GM18907 (cell line): ENCODE measurements at regions not wholly inside any gene's neighbourhood (a gene's known extent, or its start where the extent isn't known, plus 50 kb on each side); places are given as distances from the start of the nearest gene placed in this dataset.
"Not testable (repeated sequence)": the region's sequence is repeated elsewhere in the genome, so short reads cannot be mapped to it uniquely, and the experiment has no call there.

Source experiments
- ATAC-seq: cut with Tn5 transposase; IDR thresholded peaks from one replicate; pipeline ENCODE4 v1.9.1; 2021; ENCODE audit warnings: mild to moderate bottlenecking, moderate library complexity; ENCODE audit not compliant: unreplicated experiment

- no peak for ATAC-seq
These were observed 127.2 kb upstream of the SYT13 start for GRCh38 chr11:45413156-45413858.

GRCh38 chr11:45412521-45412920, 126.4 kb upstream of the SYT13 start:
- ATAC-seq = no peak

- ATAC-seq = no peak
These were observed 125.9 kb upstream of the SYT13 start for GRCh38 chr11:45412051-45412471.

GRCh38 chr11:45411228-45411946, 125.2 kb upstream of the SYT13 start:
- ATAC-seq = no peak

GRCh38 chr11:45410391-45411227, 124.5 kb upstream of the SYT13 start:
- ATAC-seq = no peak

DNA sequence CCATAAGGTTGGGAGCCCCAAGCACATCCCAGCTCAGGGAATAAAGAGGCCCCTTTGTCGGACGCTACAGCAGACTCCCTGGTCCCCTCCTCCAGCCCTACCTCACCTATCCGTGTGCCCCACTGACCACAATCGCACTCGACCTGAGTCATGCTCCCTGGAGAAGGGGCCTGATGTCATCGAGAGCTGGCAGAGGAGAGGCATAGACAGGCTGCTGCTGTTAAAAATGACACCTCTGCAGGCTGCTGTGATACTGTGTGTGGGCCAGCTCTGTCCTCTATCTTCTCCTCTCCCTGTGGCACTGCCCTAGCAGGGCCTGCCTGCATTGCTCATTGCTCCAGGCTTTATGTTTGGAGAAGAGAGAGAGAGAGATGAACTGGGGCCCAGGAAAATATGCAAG, 123.4 kb upstream of the SYT13 start:
- ATAC-seq = no peak

- ATAC-seq = no peak
These were observed 121.1 kb upstream of the SYT13 start for GRCh38 chr11:45407226-45407625.

DNA sequence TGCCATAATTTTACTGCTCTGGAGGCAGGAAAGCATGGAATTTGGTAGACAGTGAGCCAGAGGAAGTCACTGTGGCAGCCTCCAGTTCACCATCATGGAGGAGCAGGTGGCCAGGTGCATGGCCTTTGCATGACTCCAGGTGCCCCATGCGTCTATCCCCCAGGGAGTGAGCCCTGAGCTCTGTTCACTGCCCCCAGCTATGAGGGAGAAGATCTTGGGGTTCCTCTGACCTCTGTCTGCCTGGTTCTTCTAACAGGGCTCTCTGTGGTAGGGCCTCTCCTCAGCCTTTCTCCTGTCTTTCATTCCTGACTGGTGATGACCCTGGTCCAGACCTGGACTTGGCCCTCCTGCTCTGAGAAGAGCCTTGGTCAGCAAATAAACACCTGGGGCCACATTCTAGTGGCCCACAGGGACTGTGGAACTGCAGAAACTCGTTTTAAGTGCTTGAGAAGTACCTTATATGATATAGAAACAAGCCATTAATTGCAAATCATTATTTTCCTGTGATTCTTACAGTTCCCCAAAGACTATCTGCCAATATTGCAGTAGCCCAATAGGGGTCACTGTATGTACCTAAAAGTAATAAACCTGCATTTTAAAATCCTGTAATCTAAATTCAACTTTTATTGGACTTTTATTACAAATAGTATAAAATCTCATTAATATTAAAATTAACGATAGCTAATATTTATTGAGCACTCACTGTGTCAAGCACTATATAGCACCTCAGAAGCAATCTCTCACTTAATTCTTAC, 120.0 kb upstream of the SYT13 start:
- no peak for ATAC-seq

- not testable (repeated sequence) for ATAC-seq
These were observed 117.4 kb upstream of the SYT13 start for GRCh38 chr11:45403521-45403920.

DNA sequence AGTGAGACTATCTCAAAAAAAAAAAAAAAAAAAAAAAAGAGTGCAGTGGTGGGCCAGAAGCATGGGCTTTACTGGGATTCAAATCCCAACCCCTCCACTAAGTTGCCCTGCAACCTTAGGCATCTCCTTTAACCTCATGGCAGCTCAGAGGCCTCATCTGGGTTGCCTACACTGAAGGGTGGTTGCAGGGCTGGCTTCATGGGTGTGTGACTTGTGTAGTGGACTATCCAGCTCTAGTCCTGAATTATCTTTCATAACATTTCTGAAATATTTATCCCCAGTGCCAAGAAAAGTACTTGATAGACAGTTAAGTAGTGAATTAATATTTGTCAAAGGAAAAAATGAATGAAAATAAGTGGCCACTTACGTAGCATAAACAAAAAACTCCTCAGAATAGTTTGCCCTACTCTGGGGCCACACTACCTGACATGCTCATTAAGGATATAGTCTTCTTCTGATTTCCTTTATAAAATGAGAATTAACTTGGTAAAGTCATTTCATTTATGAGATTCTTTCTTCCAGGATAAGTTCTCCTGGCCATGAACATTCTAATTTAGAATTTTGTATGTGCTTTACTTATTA, 116.0 kb upstream of the SYT13 start:
- no peak for ATAC-seq

DNA sequence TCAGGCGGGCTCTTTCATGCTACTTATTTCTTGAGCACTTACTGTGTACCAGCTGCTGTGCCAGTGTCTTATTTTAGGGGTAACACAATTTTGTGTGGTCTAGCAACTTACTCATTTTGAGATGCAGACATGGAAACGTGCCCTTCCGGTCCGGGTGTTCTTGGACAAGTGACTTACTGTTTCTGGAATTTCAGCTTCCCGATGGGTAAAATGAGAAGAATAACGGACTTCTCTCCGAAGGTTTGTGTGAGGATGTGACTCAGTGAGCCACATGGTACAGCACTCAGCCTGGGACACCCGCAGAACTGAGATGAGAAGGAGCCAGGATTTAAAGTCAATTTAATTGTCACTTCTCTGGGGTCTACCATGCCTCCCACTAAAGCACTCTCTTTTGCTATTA, 114.5 kb upstream of the SYT13 start:
- ATAC-seq = no peak

DNA sequence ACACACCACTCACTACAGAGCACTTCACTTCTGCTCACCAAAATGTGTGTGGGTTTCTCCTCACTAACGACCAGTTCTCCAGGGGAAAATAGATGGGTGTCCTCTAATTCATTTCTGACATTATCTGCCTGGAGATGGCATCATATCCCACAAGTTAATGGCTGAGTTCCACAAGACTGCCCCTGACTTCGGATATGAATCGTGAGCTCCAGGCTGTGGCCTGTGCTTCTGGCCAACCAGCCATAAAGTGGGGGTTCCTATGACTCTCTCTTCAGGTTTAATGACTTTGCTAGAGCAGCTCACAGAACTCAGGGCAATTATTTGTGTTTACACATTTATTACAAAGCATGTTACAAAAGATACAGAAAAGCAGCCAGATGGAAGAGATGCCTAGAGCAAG, 113.0 kb upstream of the SYT13 start:
- ATAC-seq = no peak

GRCh38 chr11:45398325-45398724, 112.2 kb upstream of the SYT13 start:
- no peak for ATAC-seq

DNA sequence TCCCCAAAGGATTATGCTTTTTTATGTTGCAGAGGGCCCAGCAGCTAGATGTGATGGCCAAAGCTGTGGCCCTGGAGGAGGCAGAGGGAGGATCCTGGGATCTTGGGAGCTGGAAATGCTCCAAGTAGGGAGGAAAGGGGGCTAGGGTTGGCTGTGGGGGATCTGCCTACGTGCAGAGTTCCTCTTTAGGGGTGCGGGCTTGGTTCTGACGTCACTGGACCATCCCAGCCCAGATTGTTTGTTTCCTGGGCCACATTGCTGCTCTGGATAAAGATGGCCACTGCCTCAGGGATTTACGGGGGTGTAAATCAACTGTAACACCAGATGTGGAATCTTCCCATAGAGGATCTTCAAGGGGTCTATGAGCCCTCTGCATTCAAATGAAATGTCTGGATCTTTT, 110.3 kb upstream of the SYT13 start:
- ATAC-seq = no peak

GRCh38 chr11:45395947-45396346, 109.8 kb upstream of the SYT13 start:
- ATAC-seq = no peak

DNA sequence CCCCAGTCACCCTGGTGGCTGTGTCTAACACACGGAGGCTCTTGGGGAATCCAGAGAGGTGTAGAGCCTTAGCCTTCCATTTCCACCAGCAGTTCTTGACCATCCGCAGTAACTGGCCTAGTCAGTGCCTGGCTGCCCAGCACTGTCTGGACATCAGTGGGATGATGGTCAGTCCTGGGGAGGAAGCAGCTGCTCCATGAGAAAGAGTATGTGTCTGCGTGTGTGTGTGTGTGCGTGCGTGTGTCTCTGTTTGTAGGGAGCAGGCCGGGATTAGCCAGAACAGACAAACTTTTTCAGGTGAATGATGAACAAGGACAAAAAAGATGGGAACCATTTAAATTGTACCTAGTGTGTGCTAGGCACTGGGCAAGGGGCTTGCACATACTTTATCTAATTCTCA, 109.3 kb upstream of the SYT13 start:
- ATAC-seq = no peak

- no peak for ATAC-seq
These were observed 108.3 kb upstream of the SYT13 start for GRCh38 chr11:45394294-45395085.

GRCh38 chr11:45393826-45394225, 107.7 kb upstream of the SYT13 start:
- no peak for ATAC-seq

GRCh38 chr11:45393334-45393733, 107.2 kb upstream of the SYT13 start:
- ATAC-seq = no peak

- ATAC-seq = no peak
These were observed 106.5 kb upstream of the SYT13 start for GRCh38 chr11:45392591-45393091.
